Astrocyte of the cerebellum (primary cell): ENCODE measurements at regions not wholly inside any gene's neighbourhood (a gene's known extent, or its start where the extent isn't known, plus 50 kb on each side); places are given as distances from the start of the nearest gene placed in this dataset.

ENCODE experiments used
- DNase-seq: peaks from one replicate; pipeline ENCODE4 v3.0.0-alpha.2; 2011; ENCODE audit warnings: low read depth
- H3K4me3 ChIP-seq: 2 replicates; pipeline ENCODE4 v1.5.1; 2011; ENCODE audit warnings: mild to moderate bottlenecking, low read depth, low read length, moderate library complexity
- in situ Hi-C: cut with HindIII; loops from 2 replicates; pipeline ENCODE4 v1.10.0; 2017; ENCODE audit warnings: low sequenced_read_pairs
- TF ChIP-seq, protein P1 (sequence below): IDR thresholded peaks from 2 replicates; pipeline ENCODE4 v1.5.1; 2012; ENCODE audit warnings: low read length, low read depth, moderate library complexity, mild to moderate bottlenecking; ENCODE audit errors: missing control alignments

DNA sequence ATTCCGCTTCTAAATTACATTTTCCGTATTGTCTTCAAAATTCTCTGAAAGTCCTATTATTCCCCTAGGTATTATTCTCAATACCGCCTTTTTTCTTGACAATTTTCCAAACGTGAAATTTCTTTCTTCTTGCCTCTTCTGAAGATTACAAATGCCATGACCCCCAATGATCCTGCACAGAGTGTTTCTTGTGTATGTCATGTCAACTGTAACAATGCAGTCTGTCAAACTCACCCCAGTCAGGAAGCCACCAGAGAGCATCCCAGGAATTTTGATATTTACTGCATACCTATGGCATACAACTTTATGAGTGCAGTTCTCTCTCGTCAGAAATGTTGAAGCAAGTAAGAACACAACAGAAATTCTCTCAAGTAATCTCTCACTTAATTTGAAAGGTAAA, 847.3 kb upstream of the CDH8 start:
- in situ Hi-C loops = no loop called here
- no peak overlapping the region for H3K4me3 ChIP-seq
- TF ChIP-seq, protein P1, sequence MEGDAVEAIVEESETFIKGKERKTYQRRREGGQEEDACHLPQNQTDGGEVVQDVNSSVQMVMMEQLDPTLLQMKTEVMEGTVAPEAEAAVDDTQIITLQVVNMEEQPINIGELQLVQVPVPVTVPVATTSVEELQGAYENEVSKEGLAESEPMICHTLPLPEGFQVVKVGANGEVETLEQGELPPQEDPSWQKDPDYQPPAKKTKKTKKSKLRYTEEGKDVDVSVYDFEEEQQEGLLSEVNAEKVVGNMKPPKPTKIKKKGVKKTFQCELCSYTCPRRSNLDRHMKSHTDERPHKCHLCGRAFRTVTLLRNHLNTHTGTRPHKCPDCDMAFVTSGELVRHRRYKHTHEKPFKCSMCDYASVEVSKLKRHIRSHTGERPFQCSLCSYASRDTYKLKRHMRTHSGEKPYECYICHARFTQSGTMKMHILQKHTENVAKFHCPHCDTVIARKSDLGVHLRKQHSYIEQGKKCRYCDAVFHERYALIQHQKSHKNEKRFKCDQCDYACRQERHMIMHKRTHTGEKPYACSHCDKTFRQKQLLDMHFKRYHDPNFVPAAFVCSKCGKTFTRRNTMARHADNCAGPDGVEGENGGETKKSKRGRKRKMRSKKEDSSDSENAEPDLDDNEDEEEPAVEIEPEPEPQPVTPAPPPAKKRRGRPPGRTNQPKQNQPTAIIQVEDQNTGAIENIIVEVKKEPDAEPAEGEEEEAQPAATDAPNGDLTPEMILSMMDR = no peak
- no peak for DNase-seq

DNA sequence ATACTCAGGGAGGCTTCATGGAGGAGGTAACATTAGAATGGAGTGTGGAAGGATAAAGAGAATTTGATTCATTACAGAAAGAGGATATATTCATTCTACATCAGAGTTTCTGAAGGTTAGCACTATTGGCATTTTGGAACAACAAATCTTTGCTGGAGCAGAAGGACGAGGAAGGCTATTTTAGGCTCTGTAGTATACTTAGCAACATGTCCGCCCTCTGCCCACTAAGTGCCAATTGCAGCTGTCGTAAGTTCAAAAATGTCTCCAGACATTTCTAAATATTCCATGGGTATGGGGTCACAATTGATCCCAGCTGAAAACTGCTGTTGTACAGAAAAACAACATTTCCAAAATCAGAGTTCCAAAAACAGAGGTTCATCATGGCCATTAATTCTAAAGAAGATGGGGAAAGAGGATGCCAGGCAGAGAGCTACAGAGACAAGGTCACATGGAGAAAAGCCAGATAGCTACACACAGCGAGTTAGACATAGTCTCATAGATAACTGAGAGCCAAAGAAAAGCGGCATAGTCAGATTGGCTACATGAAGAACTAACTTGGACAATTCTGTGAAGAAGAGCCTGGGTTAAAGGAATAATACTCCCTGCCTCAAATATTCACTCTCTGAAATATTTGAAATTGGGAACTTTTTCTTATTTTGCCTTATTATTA, 846.4 kb upstream of the CDH8 start:
- DNase-seq = no peak
- TF ChIP-seq, protein P1 = no peak
- in situ Hi-C loops = no loop called here
- H3K4me3 ChIP-seq = no peak overlapping the region

DNA sequence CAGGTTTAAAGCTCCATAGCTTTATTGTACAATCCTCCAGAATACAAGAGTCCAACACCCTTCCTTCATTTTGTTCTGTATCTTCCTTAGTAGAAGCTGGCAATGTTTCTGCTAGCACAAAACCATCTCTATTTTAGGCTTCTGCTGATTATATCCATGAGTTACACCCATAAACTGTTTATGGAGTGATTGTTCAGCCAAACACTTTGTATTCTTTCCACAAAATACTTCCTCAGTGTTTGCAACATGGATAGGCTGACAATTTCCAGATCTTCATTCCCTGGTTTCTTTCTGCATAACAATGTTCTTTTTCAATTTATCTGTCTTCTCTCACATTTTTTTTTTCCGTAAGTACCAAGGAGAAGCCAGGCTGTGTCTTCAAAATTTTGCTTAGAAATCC, 839.9 kb upstream of the CDH8 start:
- H3K4me3 ChIP-seq = no peak overlapping the region
- no peak for DNase-seq
- in situ Hi-C loops = no loop called here
- TF ChIP-seq, protein P1 = no peak

DNA sequence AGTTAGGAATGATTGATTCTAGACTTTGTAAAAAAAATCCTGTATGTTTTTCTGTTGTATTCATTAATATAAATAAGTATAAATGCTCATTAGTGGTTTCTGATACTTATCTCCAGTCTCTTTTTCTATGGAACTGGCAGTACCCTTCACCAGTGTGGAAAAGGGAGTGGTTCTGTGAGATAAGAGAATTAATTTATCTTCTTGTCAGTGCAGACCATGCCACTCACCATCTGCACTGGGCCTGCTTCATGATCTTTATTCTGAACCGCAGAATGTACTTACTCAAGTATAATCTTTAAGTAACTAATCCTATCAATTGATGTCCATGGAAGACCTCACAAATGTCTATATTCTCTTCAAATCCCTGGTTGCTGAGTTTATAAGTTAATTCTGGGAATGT, 836.1 kb upstream of the CDH8 start:
- in situ Hi-C loops = no loop called here
- DNase-seq = no peak
- no peak overlapping the region for H3K4me3 ChIP-seq
- TF ChIP-seq, protein P1 = no peak

DNA sequence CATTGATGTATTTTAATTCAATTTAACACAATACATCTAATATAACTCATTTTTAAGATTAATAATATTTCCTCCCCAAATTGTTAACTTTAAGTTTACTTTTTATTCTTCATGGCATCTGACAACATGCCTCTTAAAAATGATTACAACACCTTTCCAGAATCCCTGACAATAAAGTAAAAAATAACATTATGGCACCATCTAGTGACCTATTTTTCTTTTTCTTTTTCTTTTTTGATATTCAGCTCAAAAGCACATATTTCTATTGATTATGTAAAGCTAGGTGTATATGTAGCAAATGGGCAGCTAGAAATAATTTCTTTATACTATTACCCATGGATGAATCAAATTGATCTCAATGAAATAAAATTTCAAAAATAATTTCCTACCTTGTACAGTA, 834.3 kb upstream of the CDH8 start:
- DNase-seq = no peak
- no peak overlapping the region for H3K4me3 ChIP-seq
- TF ChIP-seq, protein P1 = no peak
- in situ Hi-C loops = no loop called here

DNA sequence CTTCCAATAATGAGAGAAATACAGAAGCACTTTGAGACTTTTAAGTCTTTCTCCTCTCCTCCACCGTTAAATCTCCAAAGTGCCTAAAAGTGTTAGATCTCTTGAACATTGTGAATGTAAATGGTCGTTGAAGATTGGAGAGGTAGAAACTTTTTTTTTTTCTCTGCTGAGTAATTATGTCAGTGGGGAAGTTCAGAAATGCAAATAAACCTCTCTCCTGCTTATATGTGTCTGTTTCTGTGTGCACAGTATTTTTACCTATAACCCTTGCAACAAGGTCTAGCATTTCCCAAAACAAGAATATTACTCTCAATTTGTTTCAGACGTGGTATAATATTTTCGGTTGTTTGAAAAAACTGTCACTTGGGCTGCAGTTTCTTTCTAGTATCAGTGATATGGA, 833.6 kb upstream of the CDH8 start:
- in situ Hi-C loops = no loop called here
- no peak for DNase-seq
- no peak overlapping the region for H3K4me3 ChIP-seq
- TF ChIP-seq, protein P1 = no peak
